ENCODE measurements at regions not wholly inside any gene's neighbourhood (a gene's known extent, or its start where the extent isn't known, plus 50 kb on each side); places are given as distances from the start of the nearest gene placed in this dataset.

GRCh38 chr10:23951841-23952240 is 257.1 kb upstream of the KIAA1217 start:
- TF ChIP-seq CTCF (IDR thresholded peaks at IDR 0.05): no peak
- TF ChIP-seq POLR2AphosphoS5 (IDR thresholded peaks at IDR 0.05): no peak
- TF ChIP-seq POLR2A (IDR thresholded peaks at IDR 0.05): no peak
- no peak for TF ChIP-seq EP300 (IDR thresholded peaks at IDR 0.05)

Data from sigmoid colon (tissue), 4 donors.